ENCODE measurements at regions not wholly inside any gene's neighbourhood (a gene's known extent, or its start where the extent isn't known, plus 50 kb on each side); places are given as distances from the start of the nearest gene placed in this dataset.

DNA sequence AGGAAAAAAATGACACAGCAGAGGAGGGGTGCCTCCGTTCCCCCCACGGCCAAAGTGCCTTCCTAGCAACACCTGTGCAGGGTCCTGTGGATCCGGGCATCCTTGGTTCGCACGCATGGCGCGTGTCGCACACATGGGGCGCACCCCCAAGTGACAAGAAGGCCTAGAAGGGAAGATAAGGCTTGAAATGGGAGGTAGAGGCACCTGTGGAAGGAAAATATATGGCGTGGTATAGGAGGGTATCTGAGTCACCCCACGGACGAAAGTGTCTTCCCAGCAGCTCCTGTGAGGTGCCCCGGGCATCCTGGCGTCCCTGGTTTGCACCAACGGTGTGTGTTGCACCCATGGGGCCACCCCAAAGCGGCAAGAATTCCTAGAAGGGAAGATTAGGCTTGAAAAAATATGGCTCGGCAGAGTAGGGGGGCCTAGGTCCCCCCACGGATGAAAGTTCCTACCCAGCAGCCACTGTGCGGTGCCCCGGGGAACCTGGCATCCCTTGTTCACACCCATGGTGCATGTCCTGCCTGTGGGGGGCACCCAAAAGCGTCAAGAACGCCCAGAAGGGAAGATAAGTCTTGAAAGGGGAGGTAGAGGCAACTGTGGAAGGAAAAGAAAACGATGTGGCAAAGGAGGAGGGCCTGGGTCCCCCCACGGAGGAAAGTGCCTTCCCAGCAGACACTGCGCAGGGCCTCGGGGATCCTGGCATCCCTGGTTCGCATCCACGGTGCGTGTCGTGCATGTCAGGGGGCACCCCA, 280.0 kb downstream of the ALG10 start:
- DNase-seq (ENCODE audit: low read depth, low spot score), result no peak
- in situ Hi-C loops (cut with MboI), result no loop called here
- WGBS (ENCODE audit: insufficient coverage, insufficient replicate concordance, low lambda C conversion rate, missing lambda C conversion rate), result 43% methylated on average over 30 of the region's 30 CpGs

GRCh38 chr12:34303091-34303870, 281.0 kb downstream of the ALG10 start:
- no peak for FAIRE-seq
- WGBS (ENCODE audit: insufficient coverage, insufficient replicate concordance, low lambda C conversion rate, missing lambda C conversion rate), result 54% methylated on average over 24 of the region's 24 CpGs
- H3K79me2 ChIP-seq (ENCODE audit: control insufficient read depth, insufficient read depth, low read length), result no peaks in the 10 kb centered on the region
- no peak overlapping the region for H3K4me3 ChIP-seq
- in situ Hi-C loops (cut with MboI) (no loop called here), intact Hi-C loops (cut with micrococcal nuclease; ENCODE audit: unreplicated experiment) (no loop called here)
- H3K36me3 ChIP-seq (ENCODE audit: control insufficient read depth in 2 of 2, insufficient read depth in 2 of 2, low read length in 1 of 2), result no peaks in the 10 kb centered on the region
- no peak for ATAC-seq
- no peak overlapping the region for H3K4me2 ChIP-seq (ENCODE audit: control insufficient read depth, insufficient read depth)
- no peaks in the 10 kb centered on the region; the same call in 2 of the 3 replicates for H3K9me3 ChIP-seq (replicated peaks; ENCODE audit: control insufficient read depth, insufficient read depth, low read length)
- ChIA-PET POLR2A (no interaction called here), CTCF (no interaction called here), RAD21 (ENCODE audit: unreplicated experiment) (no interaction called here), SMC1A (ENCODE audit: uncharacterized antibody, unreplicated experiment) (no interaction called here)
- no peak for DNase-seq (ENCODE audit: low read depth, low spot score)
- no peak overlapping the region for H3K9ac ChIP-seq (ENCODE audit: control insufficient read depth, insufficient read depth, low read length)
- TF ChIP-seq FOXK2 (IDR thresholded peaks at IDR 0.05) (no peak), PAX8 (IDR thresholded peaks at IDR 0.05) (no peak), ESRRA (IDR thresholded peaks at IDR 0.05; ENCODE audit: low read length) (no peak), SIN3A (IDR thresholded peaks at IDR 0.05; ENCODE audit: low read depth, low read length) (no peak)
- H3K4me1 ChIP-seq (ENCODE audit: control insufficient read depth, insufficient read depth, low read length), result no peaks in the 10 kb centered on the region
- no peak overlapping the region for H3K27ac ChIP-seq (ENCODE audit: control insufficient read depth, insufficient read depth)
- BruUV-seq (replicated peaks), result no TSS peak
- no peak overlapping the region for H2AFZ ChIP-seq (ENCODE audit: control insufficient read depth, low read depth, low read length)
- H4K20me1 ChIP-seq (ENCODE audit: control insufficient read depth, insufficient read depth), result no peaks in the 10 kb centered on the region
- H3K27me3 ChIP-seq (replicated peaks in 1 of 2; ENCODE audit: control insufficient read depth in 2 of 2, insufficient read depth in 2 of 2, low read length in 1 of 2), result no peaks in the 10 kb centered on the region

More for the DNA sequence above, 280.0 kb downstream of the ALG10 start:
- Histone ChIP-seq H3K4me3 (no peak overlapping the region), H3K27me3 (replicated peaks in 1 of 2; ENCODE audit: control insufficient read depth in 2 of 2, insufficient read depth in 2 of 2, low read length in 1 of 2) (no peaks in the 10 kb centered on the region), H3K36me3 (ENCODE audit: control insufficient read depth in 2 of 2, insufficient read depth in 2 of 2, low read length in 1 of 2) (no peaks in the 10 kb centered on the region), H3K9me3 (replicated peaks; ENCODE audit: control insufficient read depth, insufficient read depth, low read length) (no peaks in the 10 kb centered on the region; the same call in 2 of the 3 replicates), H3K9ac (ENCODE audit: control insufficient read depth, insufficient read depth, low read length) (no peak overlapping the region), H3K27ac (ENCODE audit: control insufficient read depth, insufficient read depth) (no peak overlapping the region), H4K20me1 (ENCODE audit: control insufficient read depth, insufficient read depth) (no peaks in the 10 kb centered on the region), H3K4me2 (ENCODE audit: control insufficient read depth, insufficient read depth) (no peak overlapping the region), H3K4me1 (ENCODE audit: control insufficient read depth, insufficient read depth, low read length) (no peaks in the 10 kb centered on the region), H2AFZ (ENCODE audit: control insufficient read depth, low read depth, low read length) (no peak overlapping the region), H3K79me2 (ENCODE audit: control insufficient read depth, insufficient read depth, low read length) (no peaks in the 10 kb centered on the region)
- intact Hi-C loops (cut with micrococcal nuclease; ENCODE audit: unreplicated experiment), result no loop called here
- CTCF ChIA-PET, result no interaction called here
- RAD21 ChIA-PET (ENCODE audit: unreplicated experiment), result no interaction called here
- POLR2A ChIA-PET, result no interaction called here
- SMC1A ChIA-PET (ENCODE audit: uncharacterized antibody, unreplicated experiment), result no interaction called here
- no TSS peak for BruUV-seq (replicated peaks)
- TF ChIP-seq KAT2A (conservative IDR thresholded peaks at IDR 0.05; ENCODE audit: control insufficient read depth, low read depth, low read length), result no peak
- no peak for TF ChIP-seq RBBP5 (conservative IDR thresholded peaks at IDR 0.05)
- no peak for TF ChIP-seq POU2F2 (IDR thresholded peaks at IDR 0.05; ENCODE audit: borderline replicate concordance, low read depth, low read length)
- no peak for TF ChIP-seq SREBF1 (IDR thresholded peaks at IDR 0.05; ENCODE audit: low read length)
- FAIRE-seq, result no peak
- ATAC-seq, result no peak
